Ectodermal cell (in vitro differentiated cells): ENCODE measurements at regions not wholly inside any gene's neighbourhood (a gene's known extent, or its start where the extent isn't known, plus 50 kb on each side); places are given as distances from the start of the nearest gene placed in this dataset.

Experiments
- H3K27ac ChIP-seq: 2 replicates; pipeline ENCODE4 v1.7.0; 2013; ENCODE audit warnings: mild to moderate bottlenecking, low read depth, low read length; ENCODE audit not compliant: insufficient read depth, poor library complexity, severe bottlenecking
- H3K27me3 ChIP-seq: 2 replicates; pipeline ENCODE4 v1.7.0; 2013; ENCODE audit warnings: mild to moderate bottlenecking, low read length; ENCODE audit not compliant: insufficient read depth, control insufficient read depth, poor library complexity, severe bottlenecking
- H3K36me3 ChIP-seq: one replicate; pipeline ENCODE4 v1.7.0; 2013; ENCODE audit warnings: low read length; ENCODE audit not compliant: control insufficient read depth, insufficient read depth
- H3K4me1 ChIP-seq: one replicate; pipeline ENCODE4 v1.7.0; 2013; ENCODE audit warnings: low read length; ENCODE audit not compliant: control insufficient read depth, insufficient read depth
- H3K4me3 ChIP-seq: 2 replicates; pipeline ENCODE4 v1.7.0; 2013; ENCODE audit warnings: low read depth, low read length, control low read depth; ENCODE audit not compliant: insufficient read depth
- H3K9me3 ChIP-seq: 2 replicates; pipeline ENCODE4 v1.7.0; 2013; ENCODE audit warnings: mild to moderate bottlenecking, low read length, moderate library complexity; ENCODE audit not compliant: control insufficient read depth
- WGBS, 2 experiments: methylation state at CpG; one replicate each; pipeline ENCODE4 v1.1.7; 2013; ENCODE audit warnings: missing lambda C conversion rate in 2 of 2; 5-methylcytosine and 5-hydroxymethylcytosine counted together

DNA sequence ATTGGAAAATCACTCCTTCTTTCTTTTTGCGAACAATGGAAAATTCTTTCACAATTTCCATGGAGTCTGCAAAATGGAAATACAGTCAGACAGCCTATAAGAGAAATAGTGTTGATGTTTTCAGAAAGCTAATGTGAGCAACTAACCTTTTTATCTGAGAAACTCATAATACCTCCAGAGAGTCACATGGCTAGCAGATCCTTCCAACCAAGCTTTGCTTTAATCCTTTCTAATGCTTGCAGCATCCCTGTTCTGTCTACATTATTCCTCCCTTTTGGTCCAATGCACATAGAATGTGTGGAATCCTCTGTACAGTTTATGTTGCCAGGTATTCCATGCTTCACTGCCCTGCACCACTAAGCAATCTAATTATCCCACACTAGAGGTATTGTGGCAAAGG is 717.5 kb upstream of the LRRN3 start:
- H3K9me3 ChIP-seq: no peaks in the 10 kb centered on the region
- no peak overlapping the region for H3K27ac ChIP-seq
- 100% methylated on average over 1 of the region's 1 CpG for WGBS, 2 experiments
- no peaks in the 10 kb centered on the region for H3K36me3 ChIP-seq
- no peak overlapping the region for H3K4me3 ChIP-seq
- no peaks in the 10 kb centered on the region for H3K27me3 ChIP-seq
- H3K4me1 ChIP-seq: peaks cover 14% of the 10 kb centered on the region

DNA sequence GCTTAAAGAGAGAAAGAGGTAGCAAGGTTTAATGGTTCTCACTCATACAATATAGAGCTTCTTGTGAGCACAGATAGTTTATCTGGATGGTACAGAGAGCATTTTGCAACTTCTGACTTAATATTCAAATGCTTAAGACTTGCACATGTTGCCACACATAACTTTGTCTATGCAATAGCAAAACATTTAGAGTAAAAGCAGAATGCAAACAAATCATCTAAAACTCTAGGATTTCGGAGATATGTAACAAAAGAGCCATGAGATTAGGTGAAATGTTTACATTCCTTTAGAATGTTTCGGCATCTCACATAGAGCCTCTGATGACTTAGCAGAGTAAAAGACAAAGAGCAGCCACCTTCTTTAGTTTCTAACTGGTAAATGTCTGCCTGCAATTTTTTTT is 717.1 kb upstream of the LRRN3 start:
- no peak overlapping the region for H3K4me3 ChIP-seq
- no peaks in the 10 kb centered on the region for H3K27me3 ChIP-seq
- H3K27ac ChIP-seq: peak overlapping the region; percentile 4
- H3K36me3 ChIP-seq: no peaks in the 10 kb centered on the region
- H3K4me1 ChIP-seq: peaks cover 14% of the 10 kb centered on the region
- WGBS, 2 experiments: 77 to 79% methylated on average over 2 of the region's 2 CpGs
- H3K9me3 ChIP-seq: no peaks in the 10 kb centered on the region

DNA sequence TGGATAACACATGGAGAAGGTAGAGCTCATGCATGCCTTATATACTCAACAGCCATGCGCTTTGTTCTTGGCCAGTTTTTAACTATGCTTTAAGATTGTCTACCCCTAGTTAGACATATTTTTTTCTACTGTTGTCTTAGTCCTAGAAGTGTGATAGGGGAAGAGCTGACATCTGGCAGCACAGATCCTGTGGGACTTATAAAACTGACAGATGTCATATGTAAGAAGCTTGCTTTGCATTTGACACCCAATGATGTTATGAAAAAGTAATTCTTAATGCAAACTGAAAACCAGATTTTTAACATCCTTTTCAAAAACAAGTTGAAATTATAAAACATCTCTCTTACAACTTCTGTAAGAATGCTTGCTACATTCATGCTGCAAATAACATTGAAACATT is 715.9 kb upstream of the LRRN3 start:
- 100% methylated on average over 1 of the region's 1 CpG for WGBS, 2 experiments

DNA sequence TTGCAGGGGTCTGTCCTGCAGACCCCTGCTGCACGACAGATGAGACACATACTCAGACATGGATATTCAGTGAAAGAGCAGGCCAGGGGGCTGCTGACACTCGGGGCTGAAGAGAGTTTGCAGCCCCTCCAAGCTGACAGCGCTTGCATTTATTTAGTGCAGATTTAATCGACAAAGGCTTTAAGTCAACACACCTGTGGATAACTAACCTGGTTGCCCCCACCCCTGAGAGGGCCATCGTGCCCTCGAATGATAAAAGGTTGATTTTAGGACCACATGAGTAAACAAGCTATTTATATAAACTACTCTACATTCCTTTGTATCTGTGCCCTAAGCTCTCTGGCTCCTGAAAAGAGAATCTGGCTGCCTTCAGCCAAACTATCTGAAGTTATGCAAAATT is 708.2 kb upstream of the LRRN3 start:
- no peaks in the 10 kb centered on the region for H3K4me1 ChIP-seq
- no peaks in the 10 kb centered on the region for H3K27me3 ChIP-seq
- no peak overlapping the region for H3K4me3 ChIP-seq
- H3K36me3 ChIP-seq: no peaks in the 10 kb centered on the region
- 44 to 52% methylated on average over 6 of the region's 6 CpGs for WGBS, 2 experiments
- no peak overlapping the region for H3K27ac ChIP-seq
- no peaks in the 10 kb centered on the region for H3K9me3 ChIP-seq

More for the DNA sequence above, 715.9 kb upstream of the LRRN3 start:
- Histone ChIP-seq H3K4me1 (peaks cover 14% of the 10 kb centered on the region), H3K9me3 (no peaks in the 10 kb centered on the region), H3K27me3 (no peaks in the 10 kb centered on the region), H3K27ac (no peak overlapping the region), H3K36me3 (no peaks in the 10 kb centered on the region), H3K4me3 (no peak overlapping the region)

DNA sequence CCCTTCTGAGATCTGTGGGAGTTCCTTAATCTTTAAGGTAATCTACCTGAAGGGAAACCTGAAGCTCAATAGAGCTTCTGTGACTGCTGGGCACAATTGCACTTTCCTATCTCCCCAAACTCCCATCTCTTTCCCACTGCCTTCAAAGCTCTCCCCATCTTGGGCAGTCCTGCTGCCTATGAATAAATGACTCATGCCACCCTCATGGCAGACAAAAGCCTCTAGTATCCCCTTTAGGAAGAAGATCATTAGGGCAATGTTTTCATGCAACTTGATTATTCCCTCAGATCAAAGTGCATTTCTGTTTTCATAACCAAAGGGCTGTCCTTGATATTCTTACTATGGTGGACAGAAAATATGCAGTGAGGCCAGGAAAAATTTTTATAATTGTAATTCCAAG is 704.9 kb upstream of the LRRN3 start:
- Histone ChIP-seq H3K9me3 (no peaks in the 10 kb centered on the region), H3K27ac (no peak overlapping the region), H3K4me1 (no peaks in the 10 kb centered on the region), H3K4me3 (no peak overlapping the region), H3K36me3 (no peaks in the 10 kb centered on the region), H3K27me3 (no peaks in the 10 kb centered on the region)

DNA sequence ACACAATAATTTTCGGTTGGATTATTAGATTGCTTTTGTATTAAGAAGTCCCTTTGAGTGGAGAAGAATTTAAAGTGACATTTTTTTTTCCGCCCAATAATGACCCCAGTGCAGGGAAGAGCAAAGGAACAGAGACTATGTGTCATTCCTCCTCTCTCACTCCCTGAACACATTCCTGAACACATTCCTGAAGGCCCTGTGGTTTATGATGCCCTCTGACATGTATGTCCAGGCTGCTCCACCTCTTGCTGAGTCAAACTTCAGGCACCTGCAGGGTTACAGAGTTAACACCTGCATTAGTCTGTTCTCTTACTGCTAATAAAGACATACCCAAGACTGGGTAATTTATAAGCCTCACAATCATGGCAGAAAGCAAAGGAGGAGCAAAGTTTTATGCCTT is 704.0 kb upstream of the LRRN3 start:
- 36 to 48% methylated on average over 2 of the region's 2 CpGs for WGBS, 2 experiments
- Histone ChIP-seq H3K4me3 (no peak overlapping the region), H3K27me3 (no peaks in the 10 kb centered on the region), H3K9me3 (no peaks in the 10 kb centered on the region), H3K36me3 (no peaks in the 10 kb centered on the region), H3K27ac (no peak overlapping the region), H3K4me1 (no peaks in the 10 kb centered on the region)

DNA sequence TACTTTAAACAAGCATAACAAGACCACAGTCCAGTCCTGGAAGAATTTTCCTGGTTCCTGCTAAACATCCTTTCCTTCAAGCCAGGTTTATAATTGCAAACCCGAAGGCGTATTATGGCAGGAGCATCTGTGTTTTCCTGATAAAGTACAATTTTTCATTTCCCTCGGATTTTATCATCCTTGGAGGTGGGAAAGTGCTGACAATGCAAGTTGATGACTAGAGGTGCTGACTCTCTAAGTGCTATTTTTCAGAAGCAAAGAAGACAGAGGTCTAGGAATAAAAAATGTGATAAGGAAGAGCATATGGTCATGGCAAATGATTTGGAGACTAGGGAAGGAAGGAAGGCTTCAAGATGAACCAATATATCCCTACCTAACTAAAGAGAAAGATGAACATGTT is 703.2 kb upstream of the LRRN3 start:
- WGBS, 2 experiments: 93 to 96% methylated on average over 3 of the region's 3 CpGs
- no peak overlapping the region for H3K4me3 ChIP-seq
- H3K27me3 ChIP-seq: no peaks in the 10 kb centered on the region
- H3K9me3 ChIP-seq: no peaks in the 10 kb centered on the region
- no peaks in the 10 kb centered on the region for H3K36me3 ChIP-seq
- H3K27ac ChIP-seq: no peak overlapping the region
- H3K4me1 ChIP-seq: no peaks in the 10 kb centered on the region

DNA sequence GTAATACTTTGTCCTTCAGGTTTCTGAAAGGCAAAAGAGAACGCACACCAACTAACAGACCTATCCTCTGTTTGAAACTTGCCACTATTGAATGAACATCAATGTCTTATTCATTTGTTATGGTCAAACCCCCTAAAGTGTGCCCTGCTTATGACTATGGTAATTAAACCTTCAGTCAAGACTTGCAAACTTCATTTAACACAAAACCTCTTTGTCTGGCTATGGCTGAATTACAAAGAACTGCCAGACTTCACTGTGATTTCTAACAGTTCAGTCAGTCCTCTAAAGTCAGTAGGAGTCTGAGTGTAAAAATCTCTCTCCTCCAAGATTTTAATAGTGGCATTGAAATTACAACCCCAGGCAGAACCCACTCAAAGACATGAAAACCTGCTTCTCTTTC is 702.5 kb upstream of the LRRN3 start:
- no peaks in the 10 kb centered on the region for H3K36me3 ChIP-seq
- H3K4me1 ChIP-seq: no peaks in the 10 kb centered on the region
- peak overlapping the region; percentile 17 for H3K27ac ChIP-seq
- 47 to 50% methylated on average over 1 of the region's 1 CpG for WGBS, 2 experiments
- no peaks in the 10 kb centered on the region for H3K27me3 ChIP-seq
- H3K4me3 ChIP-seq: no peak overlapping the region
- no peaks in the 10 kb centered on the region for H3K9me3 ChIP-seq

DNA sequence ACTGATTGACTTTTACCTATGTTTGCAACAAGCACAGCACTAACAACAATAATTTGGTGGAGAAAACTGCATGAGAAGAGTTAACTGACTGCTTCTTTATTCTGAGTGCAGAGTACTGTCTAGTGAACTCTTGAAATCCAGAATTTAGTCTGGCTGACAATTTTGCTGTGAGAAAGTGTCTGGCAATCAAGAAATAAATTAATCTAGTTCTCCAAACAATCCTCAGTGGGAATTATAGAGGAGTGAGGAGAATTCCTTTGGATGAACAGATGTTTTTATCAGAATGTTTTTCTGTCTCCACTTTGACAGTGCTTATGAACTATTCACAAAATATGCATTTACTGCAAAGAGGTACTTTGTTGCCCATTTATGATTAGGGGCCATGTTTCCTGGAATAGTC is 694.9 kb upstream of the LRRN3 start:
- Histone ChIP-seq H3K4me3 (no peak overlapping the region), H3K27me3 (no peaks in the 10 kb centered on the region), H3K9me3 (no peaks in the 10 kb centered on the region), H3K36me3 (no peaks in the 10 kb centered on the region), H3K27ac (no peak overlapping the region), H3K4me1 (no peaks in the 10 kb centered on the region)

DNA sequence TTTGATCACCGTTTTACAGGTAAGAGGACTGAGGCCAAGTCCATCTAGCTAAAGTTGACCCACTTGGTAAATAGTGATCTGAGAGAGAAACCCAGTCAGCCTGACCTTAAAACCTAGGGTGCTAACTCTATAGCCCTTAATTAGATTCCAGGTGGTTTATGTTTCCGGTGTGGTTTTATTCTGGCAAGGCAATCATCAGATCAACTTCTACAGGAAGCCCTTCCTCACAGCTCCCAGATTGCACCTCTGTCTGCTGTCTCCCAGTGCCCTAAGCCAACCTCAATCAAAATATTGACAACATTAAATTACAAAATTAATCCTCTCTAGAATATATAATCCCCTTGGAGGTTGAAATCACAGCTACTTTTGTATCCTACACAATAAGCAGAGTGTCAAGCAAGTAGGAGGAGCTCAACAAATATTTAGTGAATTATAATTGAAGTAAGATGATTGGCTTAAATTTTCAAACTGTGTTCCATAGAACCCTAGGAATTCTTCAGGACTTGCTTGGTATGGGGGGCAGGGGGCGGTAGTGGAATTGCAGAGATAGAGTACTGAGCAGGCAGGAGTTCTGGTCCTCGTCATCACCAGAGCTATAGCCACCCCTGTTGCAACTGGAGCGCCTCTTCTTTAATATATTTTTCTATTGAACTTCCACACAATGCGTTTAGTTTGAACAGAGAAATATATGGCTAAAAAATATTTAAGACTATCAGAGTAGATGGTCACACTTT is 692.8 kb upstream of the LRRN3 start:
- 92 to 94% methylated on average over 4 to 6 of the region's 6 CpGs for WGBS, 2 experiments

DNA sequence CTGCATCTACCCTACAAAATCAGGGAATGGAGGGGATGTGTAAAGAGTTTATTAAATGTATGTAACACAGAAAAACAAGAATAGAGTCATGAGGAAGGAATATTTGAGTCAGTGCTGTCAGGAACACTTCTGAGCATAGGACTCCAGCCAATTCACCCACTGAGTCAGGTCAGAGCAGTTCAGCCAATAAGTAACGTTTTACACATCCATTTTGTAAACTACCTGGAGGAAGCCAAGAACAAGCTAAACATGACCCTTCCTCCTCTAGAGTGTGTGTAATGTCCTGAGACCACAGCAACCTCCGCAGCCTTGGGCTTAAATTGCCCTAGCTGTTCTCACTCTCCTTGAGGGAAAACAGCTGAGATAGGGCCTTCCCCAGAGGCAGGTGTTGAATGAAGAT is 691.5 kb upstream of the LRRN3 start:
- Histone ChIP-seq H3K4me1 (no peaks in the 10 kb centered on the region), H3K27me3 (no peaks in the 10 kb centered on the region), H3K4me3 (no peak overlapping the region), H3K27ac (no peak overlapping the region), H3K36me3 (no peaks in the 10 kb centered on the region), H3K9me3 (no peaks in the 10 kb centered on the region)
- WGBS, 2 experiments: 91 to 94% methylated on average over 2 of the region's 2 CpGs

More for the DNA sequence above, 692.8 kb upstream of the LRRN3 start:
- Histone ChIP-seq H3K9me3 (no peaks in the 10 kb centered on the region), H3K4me3 (no peak overlapping the region), H3K36me3 (no peaks in the 10 kb centered on the region), H3K27ac (no peak overlapping the region), H3K27me3 (no peaks in the 10 kb centered on the region), H3K4me1 (no peaks in the 10 kb centered on the region)
